Psoas muscle (tissue), 7 donors: ENCODE measurements at regions not wholly inside any gene's neighbourhood (a gene's known extent, or its start where the extent isn't known, plus 50 kb on each side); places are given as distances from the start of the nearest gene placed in this dataset.

Experiments
- ATAC-seq, 4 donors: fragments of 200-7000 bp; cut with Tn5 transposase; one replicate each; pipeline ENCODE4 v1.9.1; 2020; ENCODE audit warnings: moderate library complexity in 3 of 4, mild to moderate bottlenecking in 2 of 4
- DNase-seq, 2 donors: peaks; one replicate each; pipeline ENCODE4 v3.0.0-alpha.2; 2020
- H3K27ac ChIP-seq: fragments of 200-600 bp; one replicate; pipeline ENCODE4 v1.8.0; 2022
- H3K27me3 ChIP-seq, 3 donors: fragments of 200-600 bp in 1 of 3; one replicate each; pipeline versions ENCODE4 v1.6.1 to v1.8.0; 2013 to 2022; ENCODE audit warnings: low read length in 2 of 3, mild to moderate bottlenecking in 2 of 3, moderate library complexity in 1 of 3; ENCODE audit not compliant: insufficient read depth in 3 of 3
- H3K36me3 ChIP-seq, 2 donors: fragments of 200-600 bp in 1 of 2; one replicate each; pipeline versions ENCODE4 v1.6.1 to v1.8.0; 2013 to 2022; ENCODE audit warnings: low read depth in 1 of 2, mild to moderate bottlenecking in 1 of 2, moderate library complexity in 1 of 2; ENCODE audit not compliant: insufficient read depth in 1 of 2
- H3K4me1 ChIP-seq: fragments of 200-600 bp; one replicate; pipeline ENCODE4 v1.8.0; 2022
- H3K4me3 ChIP-seq: fragments of 200-600 bp; one replicate; pipeline ENCODE4 v1.8.0; 2022; ENCODE audit warnings: mild to moderate bottlenecking
- H3K9me3 ChIP-seq: fragments of 200-600 bp; one replicate; pipeline ENCODE4 v1.8.0; 2022
- WGBS, 3 donors: extraction: QIAGEN DNeasy Blood & Tissue Kit; methylation state at CpG; one replicate each; pipeline versions ENCODE4 v1.1.6 to v1.1.7; 2013; 5-methylcytosine and 5-hydroxymethylcytosine counted together
- intact Hi-C, 2 donors: fragments of 100-400 bp; cut with DNase I; formaldehyde crosslinking; loops; one replicate each; pipeline versions ENCODE4 v1.11.0 to v1.14.2; 2022
- TF ChIP-seq, protein P1 (sequence below): fragments of 200-600 bp; IDR thresholded peaks from one replicate; pipeline ENCODE4 v1.8.0; 2022; ENCODE audit warnings: antibody characterized with exemption
- donor health status: healthy with polysubstance abuse.
- donor health status: DM: no; HTN: no; CAD: no; lungs with moderate emphysema.
- donor health status: Bipolar disorder and iron deficiency.
- donor health status: healthy.
- donor health status: DM: yes; HTN: yes; CAD: no.
- donor health status: DM: no; HTN: no; CAD: no.
- donor health status: DM: yes; HTN: yes; CAD: no.

DNA sequence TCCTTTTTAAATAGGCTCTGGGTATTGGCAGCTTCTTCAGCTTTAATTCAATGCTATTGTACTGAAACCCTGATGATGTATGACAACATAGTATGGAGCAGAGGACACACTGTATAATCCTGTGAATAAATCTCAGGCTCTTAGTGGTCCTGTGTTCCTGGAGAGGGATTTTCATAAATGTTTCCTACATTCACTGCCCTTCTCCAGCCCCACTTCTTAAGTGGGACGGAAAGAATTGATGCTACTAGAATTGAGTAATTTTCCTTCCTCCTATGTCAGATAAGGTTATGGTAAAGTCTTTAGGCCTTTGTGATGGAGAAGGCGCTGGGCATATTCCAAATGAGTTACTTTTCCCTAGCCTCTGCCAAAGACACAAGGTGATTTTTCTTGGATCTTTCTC lies 779.4 kb downstream of the TNS3 start:
- Histone ChIP-seq H3K27ac (no peak overlapping the region), H3K27me3 (no peaks in the 10 kb centered on the region), H3K4me3 (no peak overlapping the region), H3K36me3 (no peaks in the 10 kb centered on the region), H3K4me1 (no peaks in the 10 kb centered on the region), H3K9me3 (no peaks in the 10 kb centered on the region)
- TF ChIP-seq, protein P1, sequence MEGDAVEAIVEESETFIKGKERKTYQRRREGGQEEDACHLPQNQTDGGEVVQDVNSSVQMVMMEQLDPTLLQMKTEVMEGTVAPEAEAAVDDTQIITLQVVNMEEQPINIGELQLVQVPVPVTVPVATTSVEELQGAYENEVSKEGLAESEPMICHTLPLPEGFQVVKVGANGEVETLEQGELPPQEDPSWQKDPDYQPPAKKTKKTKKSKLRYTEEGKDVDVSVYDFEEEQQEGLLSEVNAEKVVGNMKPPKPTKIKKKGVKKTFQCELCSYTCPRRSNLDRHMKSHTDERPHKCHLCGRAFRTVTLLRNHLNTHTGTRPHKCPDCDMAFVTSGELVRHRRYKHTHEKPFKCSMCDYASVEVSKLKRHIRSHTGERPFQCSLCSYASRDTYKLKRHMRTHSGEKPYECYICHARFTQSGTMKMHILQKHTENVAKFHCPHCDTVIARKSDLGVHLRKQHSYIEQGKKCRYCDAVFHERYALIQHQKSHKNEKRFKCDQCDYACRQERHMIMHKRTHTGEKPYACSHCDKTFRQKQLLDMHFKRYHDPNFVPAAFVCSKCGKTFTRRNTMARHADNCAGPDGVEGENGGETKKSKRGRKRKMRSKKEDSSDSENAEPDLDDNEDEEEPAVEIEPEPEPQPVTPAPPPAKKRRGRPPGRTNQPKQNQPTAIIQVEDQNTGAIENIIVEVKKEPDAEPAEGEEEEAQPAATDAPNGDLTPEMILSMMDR: no peak
- 81 to 83% (median 82%) methylated on average over 2 of the region's 2 CpGs for WGBS, 3 donors
- DNase-seq (no peak), ATAC-seq (no peak)
- intact Hi-C loops: no loop called here

DNA sequence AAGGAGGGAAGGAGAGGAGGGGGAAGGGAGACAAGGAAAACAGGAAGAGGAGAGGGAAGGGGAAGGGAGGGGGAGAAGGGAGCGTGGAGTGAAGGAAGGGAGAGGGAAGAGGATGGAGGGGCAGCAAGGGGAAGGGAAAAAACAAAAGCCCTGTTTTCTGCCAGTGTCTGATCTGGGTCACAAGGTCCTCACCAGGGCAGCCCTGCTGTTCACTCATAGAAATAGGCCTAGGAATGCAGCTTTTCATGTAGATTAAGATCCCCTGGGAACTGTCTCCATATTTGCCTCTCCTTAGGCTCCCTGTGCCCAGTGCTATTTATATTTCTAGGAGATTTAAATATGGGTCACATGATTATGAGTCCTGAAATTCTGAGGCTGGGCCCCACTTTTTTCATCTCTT lies 790.7 kb downstream of the TNS3 start:
- no peaks in the 10 kb centered on the region for H3K27me3 ChIP-seq
- TF ChIP-seq, protein P1: no peak
- DNase-seq: no peak
- no peaks in the 10 kb centered on the region for H3K4me1 ChIP-seq
- no peak overlapping the region for H3K27ac ChIP-seq
- 46 to 92% (median 54%) methylated on average over 1 of the region's 1 CpG for WGBS, 3 donors
- no peaks in the 10 kb centered on the region for H3K36me3 ChIP-seq
- no peak for ATAC-seq
- intact Hi-C loops: no loop called here
- no peaks in the 10 kb centered on the region for H3K9me3 ChIP-seq
- no peak overlapping the region for H3K4me3 ChIP-seq

DNA sequence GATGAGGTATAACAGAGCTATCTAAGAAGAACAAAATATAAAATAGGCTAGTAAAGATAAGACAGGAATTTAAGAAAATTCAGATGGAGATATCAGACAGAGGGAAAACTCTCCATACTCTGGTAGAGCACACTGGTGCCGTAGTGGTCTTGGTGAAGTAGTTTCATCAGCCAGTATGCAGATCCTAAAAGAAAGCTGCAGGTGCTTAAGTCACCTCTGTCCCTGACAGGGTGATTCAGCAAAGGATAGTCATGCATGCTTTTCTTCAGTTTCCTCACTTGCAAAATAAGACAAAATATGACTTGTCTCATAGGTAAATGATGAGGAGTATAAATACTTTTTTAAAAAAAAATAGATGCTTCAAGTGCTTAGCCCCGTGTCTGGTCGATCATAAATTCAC lies 794.9 kb downstream of the TNS3 start:
- WGBS, 3 donors: 89 to 91% (median 89%) methylated on average over 3 of the region's 3 CpGs
- intact Hi-C loops: no loop called here
- no peak for ATAC-seq

DNA sequence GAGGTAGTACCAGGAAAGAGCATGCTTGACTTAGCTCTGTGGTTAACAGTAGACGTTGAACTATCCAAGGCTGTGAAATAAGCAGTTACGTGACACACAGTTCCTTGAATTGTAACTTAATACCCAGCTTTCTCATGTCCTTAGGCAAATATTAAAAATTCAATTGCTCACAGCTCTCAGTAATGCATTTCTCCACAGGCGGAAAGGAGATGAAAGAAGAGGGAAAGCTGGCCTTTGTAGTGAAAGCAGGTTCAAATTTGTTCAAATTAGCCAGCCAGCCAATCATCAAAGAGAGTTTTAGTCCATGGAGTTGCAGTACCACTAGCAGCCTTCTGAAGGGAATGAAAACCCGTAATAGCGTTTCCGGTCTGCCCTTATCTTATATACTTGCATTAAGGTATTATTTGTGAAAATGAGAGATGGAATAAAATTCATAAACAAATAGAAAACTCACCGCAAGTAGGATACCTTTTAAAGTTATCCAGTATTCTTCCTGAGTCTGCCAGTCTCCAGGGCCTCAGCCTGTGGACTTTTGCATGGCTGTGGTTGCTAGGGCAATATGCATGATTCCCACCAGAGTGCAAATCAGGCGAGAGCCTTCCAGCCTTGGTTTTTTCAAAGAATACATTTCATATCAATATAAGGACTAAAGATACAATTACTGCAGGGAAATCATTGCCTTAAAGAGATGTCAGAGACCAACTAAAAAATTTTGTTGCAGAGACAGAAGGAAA lies 795.5 kb downstream of the TNS3 start:
- H3K4me3 ChIP-seq: no peak overlapping the region
- WGBS, 3 donors: 63 to 74% (median 65%) methylated on average over 8 of the region's 8 CpGs
- H3K9me3 ChIP-seq: no peaks in the 10 kb centered on the region
- no peaks in the 10 kb centered on the region for H3K4me1 ChIP-seq
- no peaks in the 10 kb centered on the region for H3K36me3 ChIP-seq
- no peak overlapping the region for H3K27ac ChIP-seq
- no peak for DNase-seq
- intact Hi-C loops: no loop called here
- TF ChIP-seq, protein P1: no peak
- no peaks in the 10 kb centered on the region for H3K27me3 ChIP-seq
- ATAC-seq: peak in 2 of 4 donors; percentile 42 to 61

More for the DNA sequence above, 794.9 kb downstream of the TNS3 start:
- DNase-seq: no peak
- Histone ChIP-seq H3K27ac (no peak overlapping the region), H3K4me1 (no peaks in the 10 kb centered on the region), H3K4me3 (no peak overlapping the region), H3K9me3 (no peaks in the 10 kb centered on the region), H3K36me3 (no peaks in the 10 kb centered on the region), H3K27me3 (no peaks in the 10 kb centered on the region)
- TF ChIP-seq, protein P1: no peak

DNA sequence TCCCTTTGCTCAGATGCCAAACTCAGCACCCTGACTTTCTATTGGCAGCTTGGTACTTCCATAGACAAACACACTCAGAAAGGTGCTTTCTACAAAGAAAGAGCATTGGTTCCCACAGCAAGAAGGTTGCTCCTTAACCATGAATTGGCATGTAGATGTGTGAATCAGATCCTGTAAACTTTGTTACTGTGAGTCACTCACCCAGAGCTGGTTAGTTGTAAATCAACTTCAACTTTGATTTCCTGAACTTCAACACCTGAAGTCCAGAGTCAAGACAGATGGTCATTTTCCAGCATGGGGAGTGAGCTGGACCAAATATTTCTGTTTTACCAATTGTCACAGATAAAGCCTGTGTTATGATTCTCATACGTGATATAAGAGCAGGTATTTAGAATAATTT lies 797.2 kb downstream of the TNS3 start:
- TF ChIP-seq, protein P1: no peak
- Histone ChIP-seq H3K36me3 (no peaks in the 10 kb centered on the region), H3K4me1 (no peaks in the 10 kb centered on the region), H3K4me3 (no peak overlapping the region), H3K9me3 (peaks cover 2% of the 10 kb centered on the region), H3K27ac (no peak overlapping the region), H3K27me3 (no peaks in the 10 kb centered on the region)
- 94 to 98% (median 98%) methylated on average over 1 of the region's 1 CpG for WGBS, 3 donors
- DNase-seq: no peak
- ATAC-seq: peak in 2 of 4 donors; percentile 42 to 56
- intact Hi-C loops: no loop called here
